NCI-H2171 treated with DMSO at 0.1 percent for 48 hours (cell line): ENCODE measurements at regions not wholly inside any gene's neighbourhood (a gene's known extent, or its start where the extent isn't known, plus 50 kb on each side); places are given as distances from the start of the nearest gene placed in this dataset.
A peak's percentile ranks its signal among the peaks of the same experiment; 100 is the strongest.

ENCODE experiments used
- DNase-seq: peaks from one replicate; lab custom pipeline; 2025; lab: John Stamatoyannopoulos, UW

GRCh38 chr5:117893211-117893610 lies 1095.1 kb downstream of the DTWD2 start:
- no peak for DNase-seq

- DNase-seq, result no peak
Measured at GRCh38 chr5:117892360-117892759, 1096.0 kb downstream of the DTWD2 start.

DNA sequence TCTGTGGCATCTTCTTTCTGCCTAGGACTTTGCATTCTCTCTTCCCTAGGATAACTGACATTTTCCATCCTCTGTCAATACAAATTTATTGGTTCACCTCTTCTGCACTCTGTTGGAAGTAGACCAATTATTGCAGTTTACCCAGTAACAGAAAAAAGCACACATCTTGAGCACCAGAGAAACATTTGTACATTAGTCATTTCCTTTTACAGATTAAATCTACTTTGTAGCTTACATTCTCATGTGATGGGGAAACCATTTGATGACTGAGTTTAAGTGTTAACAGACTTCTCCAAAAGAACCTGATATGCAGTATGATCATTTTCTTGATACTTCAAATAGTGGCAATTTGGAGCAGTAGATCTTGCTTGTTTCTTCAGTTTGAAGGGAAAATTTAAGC lies 1098.8 kb downstream of the DTWD2 start:
- DNase-seq, result no peak

GRCh38 chr5:117888688-117889087 lies 1099.7 kb downstream of the DTWD2 start:
- no peak for DNase-seq

DNA sequence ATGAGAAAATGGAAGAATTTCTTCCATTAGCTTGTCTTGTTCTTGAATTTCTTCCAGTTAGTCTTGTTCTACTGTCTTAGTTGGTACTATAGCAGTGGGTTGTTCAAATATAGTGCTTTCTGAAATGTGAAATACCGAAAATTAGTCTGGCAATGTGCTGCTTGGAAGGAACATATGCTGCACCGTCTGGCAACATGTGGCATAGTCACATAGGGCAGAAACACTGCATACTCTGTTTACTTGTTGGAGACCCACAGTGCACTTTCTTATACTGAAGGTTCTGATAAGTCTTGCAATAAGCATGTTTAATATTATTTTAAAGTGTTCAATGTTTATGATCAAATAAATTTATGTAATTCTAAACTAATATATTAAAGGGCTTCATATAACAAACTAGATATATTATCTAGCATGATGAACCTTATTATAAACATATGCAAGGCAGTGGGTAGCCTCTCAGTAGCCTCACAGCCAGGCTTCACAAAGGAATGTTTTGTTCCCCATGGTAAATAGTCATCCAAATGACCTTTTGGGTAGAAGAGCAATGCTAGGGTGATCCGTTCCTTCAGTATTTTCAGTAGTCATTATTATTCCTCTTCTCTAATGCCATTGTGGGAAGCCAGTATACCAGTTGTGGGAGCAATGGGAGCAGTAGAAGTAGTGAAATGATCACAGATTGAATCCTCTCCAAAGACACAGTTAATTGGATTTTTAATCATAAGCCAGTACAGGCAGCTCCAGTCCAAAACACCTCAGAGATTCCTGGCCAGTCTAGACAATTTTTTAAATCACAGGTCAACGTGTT lies 1106.7 kb downstream of the DTWD2 start:
- peak; percentile 78 for DNase-seq

- DNase-seq, result no peak
Measured at GRCh38 chr5:117880932-117881331, 1107.4 kb downstream of the DTWD2 start.

DNA sequence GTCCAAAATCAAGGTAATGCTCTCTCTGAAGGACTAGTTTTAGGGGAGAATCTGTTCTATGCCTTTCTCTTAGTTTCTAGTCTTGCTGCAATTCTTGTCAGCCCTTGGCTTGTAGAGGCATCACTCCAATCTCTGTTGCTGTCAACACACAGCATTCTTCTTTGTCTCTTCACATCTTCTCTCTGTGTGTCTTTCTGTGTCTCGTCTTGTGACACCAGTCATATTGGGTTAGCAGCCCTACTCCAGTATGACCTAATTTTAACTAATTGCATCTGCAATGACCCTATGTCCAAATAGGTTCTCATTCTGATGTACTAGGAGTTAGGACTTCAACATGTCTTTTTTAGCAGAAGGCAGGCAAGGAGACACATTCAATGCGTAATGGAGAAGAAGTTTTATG lies 1110.6 kb downstream of the DTWD2 start:
- DNase-seq, result no peak

GRCh38 chr5:117872798-117873368 lies 1115.5 kb downstream of the DTWD2 start:
- peak; percentile 63 for DNase-seq

DNA sequence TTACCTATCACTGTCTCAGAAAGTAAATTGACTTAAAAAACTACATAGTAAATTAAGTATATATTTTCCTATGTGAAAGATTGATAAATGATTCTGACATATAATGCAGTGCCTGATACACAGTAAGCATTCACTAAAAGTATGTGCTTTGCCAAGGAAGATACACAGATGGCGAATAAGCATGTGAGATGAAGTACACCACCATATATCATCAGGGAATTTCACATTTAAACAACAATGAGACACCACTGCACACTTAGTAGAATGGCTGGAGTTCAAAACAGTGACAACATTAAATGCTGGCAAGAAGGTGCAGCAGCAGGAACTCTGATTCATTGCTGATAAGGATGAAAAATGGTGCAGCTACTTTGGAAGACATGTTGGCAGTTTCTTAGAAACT lies 1118.8 kb downstream of the DTWD2 start:
- DNase-seq, result no peak

- no peak for DNase-seq
Measured at GRCh38 chr5:117863586-117864296, 1124.6 kb downstream of the DTWD2 start.

- no peak for DNase-seq
Measured at GRCh38 chr5:117860550-117860949, 1127.8 kb downstream of the DTWD2 start.

- DNase-seq, result no peak
Measured at GRCh38 chr5:117859176-117859575, 1129.2 kb downstream of the DTWD2 start.

GRCh38 chr5:117856713-117857112 lies 1131.6 kb downstream of the DTWD2 start:
- DNase-seq, result no peak

- DNase-seq, result no peak
Measured at GRCh38 chr5:117837786-117838185, 1150.6 kb downstream of the DTWD2 start.

GRCh38 chr5:117833691-117834090 lies 1154.7 kb downstream of the DTWD2 start:
- no peak for DNase-seq

DNA sequence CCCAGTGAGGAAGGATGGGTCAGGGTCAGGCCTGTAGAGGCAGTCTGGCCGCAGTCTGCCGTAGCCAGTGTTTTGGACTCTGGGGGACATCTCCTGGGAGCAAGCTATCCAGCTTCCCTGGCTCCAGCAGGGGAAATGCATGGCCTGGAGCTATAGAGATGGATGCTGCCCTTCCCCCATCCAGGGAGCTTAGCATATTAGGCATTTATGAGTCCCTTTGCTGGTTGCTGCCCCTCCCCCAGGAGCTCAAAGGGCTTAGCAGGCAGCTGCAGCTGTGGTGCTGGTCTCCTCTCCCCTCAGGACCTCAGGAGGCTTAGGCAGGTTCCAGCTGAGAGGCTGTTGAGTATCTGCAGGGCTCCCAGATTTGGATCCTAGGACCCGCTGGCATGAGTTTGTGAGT lies 1158.7 kb downstream of the DTWD2 start:
- DNase-seq, result no peak

DNA sequence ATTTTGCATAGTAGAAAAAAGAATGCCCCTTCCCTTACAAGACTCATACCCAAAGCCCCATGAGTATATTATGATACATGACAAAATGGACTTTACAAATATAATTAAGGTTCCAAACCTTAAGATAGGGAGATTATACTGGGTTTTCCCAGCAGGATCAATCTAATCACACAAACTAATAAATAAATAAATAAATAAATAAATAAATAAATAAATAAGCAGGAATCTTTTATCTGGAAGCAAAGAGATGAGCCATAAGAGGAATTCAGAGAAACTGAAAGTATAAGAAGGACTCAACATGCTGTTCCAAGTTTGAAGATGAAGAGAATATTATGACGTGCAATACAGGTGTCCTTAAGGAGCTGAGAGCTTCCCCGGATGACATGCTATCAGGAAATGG lies 1174.5 kb downstream of the DTWD2 start:
- DNase-seq, result no peak

DNA sequence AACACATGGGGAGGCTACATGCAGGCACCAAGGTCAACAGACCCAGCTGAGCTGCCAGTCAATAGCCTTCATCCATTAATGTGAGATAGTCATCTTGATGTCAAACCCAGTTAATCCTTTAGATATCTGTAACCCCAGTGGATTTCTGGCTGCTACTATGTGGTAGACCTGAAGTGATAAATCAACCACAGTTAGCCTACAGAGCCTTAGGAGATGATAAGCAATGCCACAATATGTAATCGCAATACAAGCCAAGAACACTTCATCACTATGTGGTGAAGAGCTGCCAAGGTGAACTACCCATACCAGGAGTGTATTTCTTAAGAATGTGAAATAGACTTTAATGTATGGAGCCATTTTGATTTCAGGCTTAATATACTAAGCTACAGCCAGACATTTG lies 1175.5 kb downstream of the DTWD2 start:
- no peak for DNase-seq

DNA sequence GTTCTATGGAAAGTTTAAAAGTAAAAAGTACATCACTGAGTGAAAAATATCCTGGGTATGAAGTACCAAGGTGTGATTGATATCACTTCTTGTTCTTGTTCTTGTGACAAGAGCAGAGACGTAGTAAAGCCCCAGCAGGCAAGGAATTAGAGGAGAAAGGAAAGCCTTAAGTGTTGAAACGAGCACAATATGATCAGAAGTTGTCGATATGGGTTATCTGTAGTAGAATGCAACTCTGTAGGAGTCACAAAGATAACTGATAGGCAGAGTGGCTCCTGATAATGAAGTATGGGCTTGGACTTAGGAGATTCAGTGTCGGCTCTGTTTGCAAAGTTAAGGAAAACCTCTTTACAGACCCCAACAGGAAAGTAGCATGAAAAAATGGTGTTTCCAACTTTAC lies 1179.1 kb downstream of the DTWD2 start:
- DNase-seq, result no peak

DNA sequence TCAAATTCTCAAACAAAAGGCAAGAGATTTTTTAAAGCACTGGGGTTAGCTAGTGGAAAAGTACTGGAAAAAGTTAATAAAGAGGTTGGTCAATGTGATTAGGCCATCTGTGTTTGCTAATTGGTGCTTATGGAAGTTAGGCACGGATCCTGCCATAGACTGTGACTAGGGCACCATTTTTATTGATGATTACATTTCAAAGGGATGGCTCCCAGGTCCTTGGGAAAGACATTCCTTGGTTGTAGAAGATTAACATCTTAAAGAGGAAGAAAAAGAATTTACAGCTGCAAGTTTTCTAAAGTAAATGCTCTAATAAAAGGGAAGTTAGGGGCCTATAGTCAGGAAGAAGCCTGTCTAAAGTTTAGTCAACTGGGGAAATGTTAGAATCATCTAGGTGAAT lies 1183.3 kb downstream of the DTWD2 start:
- DNase-seq, result no peak

- no peak for DNase-seq
Measured at GRCh38 chr5:117803533-117803932, 1184.8 kb downstream of the DTWD2 start.

DNA sequence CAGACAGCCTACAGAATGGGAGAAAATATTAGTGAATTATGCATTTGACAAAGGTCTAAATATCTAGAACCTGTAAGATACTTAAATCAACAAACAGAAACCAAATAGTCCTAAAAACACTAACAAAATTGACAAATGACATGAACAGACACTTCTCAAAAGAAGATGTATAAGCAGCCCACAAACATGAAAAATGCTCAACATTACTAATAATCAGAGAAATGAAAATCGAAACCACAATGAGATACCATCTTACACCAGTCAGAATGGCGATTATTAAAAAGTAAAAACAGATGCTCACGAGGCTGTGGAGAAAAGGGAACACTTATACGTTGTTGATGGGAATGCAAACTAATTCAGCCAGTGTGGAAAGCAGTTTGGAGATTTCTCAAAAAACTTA lies 1186.8 kb downstream of the DTWD2 start:
- no peak for DNase-seq

- no peak for DNase-seq
Measured at GRCh38 chr5:117800261-117800660, 1188.1 kb downstream of the DTWD2 start.
